DMS79 (cell line): ENCODE measurements at regions not wholly inside any gene's neighbourhood (a gene's known extent, or its start where the extent isn't known, plus 50 kb on each side); places are given as distances from the start of the nearest gene placed in this dataset.
A peak's percentile ranks its signal among the peaks of the same experiment; 100 is the strongest.

ENCODE experiments used
- DNase-seq: peaks from one replicate; lab custom pipeline; 2025; lab: John Stamatoyannopoulos, UW

GRCh38 chr6:14321992-14322772, 204.6 kb downstream of the CD83 start:
- no peak for DNase-seq

GRCh38 chr6:14322841-14323240, 205.3 kb downstream of the CD83 start:
- DNase-seq, result no peak

GRCh38 chr6:14326774-14327173, 209.2 kb downstream of the CD83 start:
- no peak for DNase-seq

- no peak for DNase-seq
Observed at GRCh38 chr6:14328163-14328562, 210.6 kb downstream of the CD83 start.

GRCh38 chr6:14333556-14334305, 216.2 kb downstream of the CD83 start:
- no peak for DNase-seq

GRCh38 chr6:14335071-14335470, 217.5 kb downstream of the CD83 start:
- no peak for DNase-seq

- no peak for DNase-seq
Observed at GRCh38 chr6:14337152-14337551, 219.6 kb downstream of the CD83 start.

GRCh38 chr6:14339172-14339571, 221.6 kb downstream of the CD83 start:
- DNase-seq, result no peak

GRCh38 chr6:14339711-14340584, 222.4 kb downstream of the CD83 start:
- DNase-seq, result no peak

- DNase-seq, result no peak
Observed at GRCh38 chr6:14344486-14344885, 226.9 kb downstream of the CD83 start.

- DNase-seq, result no peak
Observed at GRCh38 chr6:14348389-14348788, 230.8 kb downstream of the CD83 start.

GRCh38 chr6:14349507-14349906, 231.9 kb downstream of the CD83 start:
- no peak for DNase-seq

- no peak for DNase-seq
Observed at GRCh38 chr6:14350210-14350609, 232.6 kb downstream of the CD83 start.

GRCh38 chr6:14353281-14353680, 235.7 kb downstream of the CD83 start:
- DNase-seq, result no peak

- no peak for DNase-seq
Observed at GRCh38 chr6:14353798-14354197, 236.2 kb downstream of the CD83 start.

- no peak for DNase-seq
Observed at GRCh38 chr6:14354919-14355572, 237.5 kb downstream of the CD83 start.

GRCh38 chr6:14359438-14359837, 241.9 kb downstream of the CD83 start:
- DNase-seq, result no peak

- no peak for DNase-seq
Observed at GRCh38 chr6:14360565-14360964, 243.0 kb downstream of the CD83 start.

- DNase-seq, result no peak
Observed at GRCh38 chr6:14361297-14361696, 243.7 kb downstream of the CD83 start.

- peak; percentile 27 for DNase-seq
Observed at GRCh38 chr6:14361956-14362587, 244.5 kb downstream of the CD83 start.

GRCh38 chr6:14364370-14364769, 246.8 kb downstream of the CD83 start:
- DNase-seq, result no peak
